Endothelial cell of umbilical vein (primary cell): ENCODE measurements at regions not wholly inside any gene's neighbourhood (a gene's known extent, or its start where the extent isn't known, plus 50 kb on each side); places are given as distances from the start of the nearest gene placed in this dataset.

ENCODE experiments used
- BruUV-seq: library from RNA; stranded (reverse); fragments of 400-500 nt; replicated peaks from 2 replicates; lab custom pipeline; 2021; lab: Mats Ljungman, UMichigan
- CTCF ChIA-PET: fragments of 300-600, 350-600 bp; sonication (Branson Sonifier 250); formaldehyde crosslinking; loops from one replicate; lab custom pipeline; 2021; ENCODE audit warnings: antibody characterized with exemption, inconsistent platforms; lab: Charles Lee
- POLR2A ChIA-PET: fragments of 300-600, 350-600 bp; sonication (Branson Sonifier 250); formaldehyde crosslinking; loops from one replicate; lab custom pipeline; 2021; ENCODE audit warnings: antibody characterized with exemption, inconsistent platforms; lab: Charles Lee
- DNase-seq: peaks from one replicate; pipeline ENCODE4 v3.0.0-alpha.2; 2011; ENCODE audit warnings: low read depth, low spot score
- FAIRE-seq: peaks from 2 replicates; lab custom pipeline; 2011; peaks lifted over from hg19 to GRCh38; lab: Jason Lieb, UNC
- H2AFZ ChIP-seq: 2 replicates; pipeline ENCODE4 v1.6.0; 2012; ENCODE audit warnings: low read depth, low read length, control low read depth, inconsistent platforms
- H3K27ac ChIP-seq: 2 replicates; pipeline ENCODE4 v1.5.1; 2011; ENCODE audit warnings: low read depth, mild to moderate bottlenecking, control low read depth, low read length, moderate library complexity; ENCODE audit not compliant: insufficient read depth
- H3K27me3 ChIP-seq, 2 experiments: 2 replicates each; pipeline versions ENCODE4 v1.6.0 to v1.6.1; 2011; ENCODE audit warnings: low read length in 2 of 2, mixed read lengths in 1 of 2; ENCODE audit not compliant: control insufficient read depth in 2 of 2, insufficient read depth in 2 of 2
- H3K36me3 ChIP-seq, 2 experiments: 2 replicates in 1 of 2; 3 replicates in 1 of 2; pipeline ENCODE4 v1.5.1; 2011; ENCODE audit warnings: low read length in 2 of 2, mild to moderate bottlenecking in 1 of 2, moderate library complexity in 1 of 2; ENCODE audit not compliant: control insufficient read depth in 2 of 2, insufficient read depth in 2 of 2; ENCODE audit errors: extremely low read depth in 1 of 2
- H3K4me1 ChIP-seq: 3 replicates; pipeline ENCODE4 v1.5.1; 2011; ENCODE audit warnings: mild to moderate bottlenecking, low read length; ENCODE audit not compliant: control insufficient read depth, insufficient read depth; ENCODE audit errors: extremely low read depth
- H3K4me2 ChIP-seq: 2 replicates; pipeline ENCODE4 v1.6.1; 2011; ENCODE audit warnings: low read length, control low read depth, mixed read lengths; ENCODE audit not compliant: insufficient read depth
- H3K4me3 ChIP-seq, 3 experiments: fragments of 200-600 bp in 1 of 3; sonication (generic), shearing (Covaris generic) in 1 of 3; replicated peaks in 1 of 3; 2 replicates each; pipeline ENCODE4 v1.5.1; 2011 to 2016; ENCODE audit warnings: control low read depth in 3 of 3, low read length in 3 of 3, mild to moderate bottlenecking in 2 of 3, inconsistent platforms in 1 of 3, low read depth in 1 of 3, moderate library complexity in 1 of 3; ENCODE audit not compliant: insufficient read depth in 1 of 3
- H3K79me2 ChIP-seq: 2 replicates; pipeline ENCODE4 v1.6.0; 2012; ENCODE audit warnings: low read length, inconsistent platforms; ENCODE audit not compliant: control insufficient read depth, insufficient read depth
- H3K9ac ChIP-seq: replicated peaks from 2 replicates; pipeline ENCODE3; 2011; ENCODE audit warnings: low read length, control low read depth; ENCODE audit not compliant: insufficient read depth; ENCODE audit errors: extremely low read depth
- H3K9me1 ChIP-seq: replicated peaks from 3 replicates; pipeline ENCODE4 v1.6.0; 2011; ENCODE audit warnings: mild to moderate bottlenecking, low read length; ENCODE audit not compliant: control insufficient read depth, insufficient read depth; ENCODE audit errors: extremely low read depth
- H3K9me3 ChIP-seq: replicated peaks from 2 replicates; pipeline ENCODE4 v1.5.1; 2012; ENCODE audit warnings: low read length, inconsistent platforms; ENCODE audit not compliant: control insufficient read depth, insufficient read depth
- H4K20me1 ChIP-seq: replicated peaks from 2 replicates; pipeline ENCODE3; 2011; ENCODE audit warnings: mild to moderate bottlenecking, low read length; ENCODE audit not compliant: control insufficient read depth, insufficient read depth; ENCODE audit errors: extremely low read depth
- EZH2 ChIP-seq: IDR thresholded peaks from 2 replicates; pipeline ENCODE4 v1.6.1; 2012; ENCODE audit warnings: borderline replicate concordance, low read depth, mild to moderate bottlenecking, moderate library complexity, low read length, inconsistent platforms; ENCODE audit not compliant: severe bottlenecking
- FOS ChIP-seq: IDR thresholded peaks from 2 replicates; pipeline ENCODE4 v1.6.1; 2011; ENCODE audit warnings: mild to moderate bottlenecking, low read length, moderate library complexity, borderline replicate concordance; ENCODE audit not compliant: insufficient read depth
- GATA2 ChIP-seq: IDR thresholded peaks from 2 replicates; pipeline ENCODE4 v1.7.0; 2011; ENCODE audit warnings: low read depth, mild to moderate bottlenecking, moderate library complexity, mixed read lengths, low read length; ENCODE audit not compliant: insufficient read length, insufficient read depth
- JUN ChIP-seq: IDR thresholded peaks from 2 replicates; pipeline ENCODE4 v1.6.1; 2011; ENCODE audit warnings: borderline replicate concordance, low read depth; ENCODE audit not compliant: insufficient read length, insufficient read depth
- MAX ChIP-seq: IDR thresholded peaks from 2 replicates; pipeline ENCODE4 v1.6.1; 2011; ENCODE audit not compliant: insufficient read depth, insufficient read length
- MYC ChIP-seq: IDR thresholded peaks from one replicate; pipeline ENCODE4 v1.6.1; 2011; ENCODE audit warnings: mild to moderate bottlenecking, low read depth, low read length
- POLR2A ChIP-seq: IDR thresholded peaks from 2 replicates; pipeline ENCODE4 v1.6.1; 2012; ENCODE audit warnings: low read depth, mild to moderate bottlenecking, control low read depth, low read length
- POLR2AphosphoS5 ChIP-seq: IDR thresholded peaks from 2 replicates; pipeline ENCODE4 v1.6.1; 2012; ENCODE audit warnings: low read depth, mild to moderate bottlenecking, control low read depth, low read length, moderate library complexity; ENCODE audit not compliant: insufficient read depth
- dilution Hi-C: fragments of 300-500 bp; cut with MboI; formaldehyde crosslinking; loops from one replicate; pipeline ENCODE4 v1.15.0; 2019; ENCODE audit warnings: low sequenced_read_pairs; ENCODE audit not compliant: extremely low pct_ligation_motif_present
- intact Hi-C: fragments of 100-400 bp; cut with micrococcal nuclease; formaldehyde crosslinking; loops from one replicate; pipeline ENCODE4 v1.10.0; 2022
- TF ChIP-seq, protein P1 (sequence below), 2 donors: IDR thresholded peaks; 1 replicate in 1 of 2; 2 replicates in 1 of 2; pipeline ENCODE4 v1.5.1; 2011; ENCODE audit warnings: low read length in 2 of 2, mild to moderate bottlenecking in 2 of 2, moderate library complexity in 2 of 2, control low read depth in 1 of 2, inconsistent platforms in 1 of 2, low read depth in 1 of 2; ENCODE audit not compliant: insufficient read depth in 1 of 2; ENCODE audit errors: extremely low read depth in 1 of 2

DNA sequence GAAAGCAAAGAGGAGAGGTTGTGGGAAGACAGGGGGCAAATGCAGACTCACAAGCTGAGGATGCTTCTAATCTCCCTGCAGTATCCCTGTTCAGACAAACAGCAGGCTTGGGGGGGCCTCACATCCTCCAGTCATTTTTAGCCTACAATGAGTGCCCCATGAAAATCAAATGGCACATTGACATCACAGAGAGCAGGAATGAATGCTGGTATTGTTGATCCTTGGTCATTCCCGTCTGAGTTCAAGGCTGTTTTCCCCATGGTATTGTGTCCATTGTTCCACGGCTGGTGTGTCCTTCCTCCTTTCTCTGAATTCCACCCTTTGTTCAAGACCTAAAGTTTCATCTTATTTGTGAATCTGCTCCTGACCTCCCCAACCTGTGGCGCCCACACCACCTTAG lies 545.6 kb downstream of the AJAP1 start:
- H3K4me1 ChIP-seq: no peaks in the 10 kb centered on the region
- H4K20me1 ChIP-seq: no peaks in the 10 kb centered on the region
- H3K9me1 ChIP-seq: no peaks in the 10 kb centered on the region
- H2AFZ ChIP-seq: no peak overlapping the region
- peaks cover 3% of the 10 kb centered on the region for H3K9me3 ChIP-seq
- no peak overlapping the region for H3K4me3 ChIP-seq
- FAIRE-seq (no peak), DNase-seq (no peak)
- no peaks in the 10 kb centered on the region for H3K79me2 ChIP-seq
- ChIA-PET POLR2A (no interaction called here), CTCF (no interaction called here)
- dilution Hi-C loops (no loop called here), intact Hi-C loops (no loop called here)
- H3K27me3 ChIP-seq: no peaks in the 10 kb centered on the region
- H3K4me2 ChIP-seq: no peak overlapping the region
- no peak overlapping the region for H3K9ac ChIP-seq
- no peak overlapping the region for H3K27ac ChIP-seq
- no peaks in the 10 kb centered on the region for H3K36me3 ChIP-seq
- no TSS peak for BruUV-seq
- TF ChIP-seq POLR2A (no peak), JUN (no peak), POLR2AphosphoS5 (no peak), GATA2 (no peak), MYC (no peak), EZH2 (no peak), FOS (no peak), MAX (no peak)
- TF ChIP-seq, protein P1, sequence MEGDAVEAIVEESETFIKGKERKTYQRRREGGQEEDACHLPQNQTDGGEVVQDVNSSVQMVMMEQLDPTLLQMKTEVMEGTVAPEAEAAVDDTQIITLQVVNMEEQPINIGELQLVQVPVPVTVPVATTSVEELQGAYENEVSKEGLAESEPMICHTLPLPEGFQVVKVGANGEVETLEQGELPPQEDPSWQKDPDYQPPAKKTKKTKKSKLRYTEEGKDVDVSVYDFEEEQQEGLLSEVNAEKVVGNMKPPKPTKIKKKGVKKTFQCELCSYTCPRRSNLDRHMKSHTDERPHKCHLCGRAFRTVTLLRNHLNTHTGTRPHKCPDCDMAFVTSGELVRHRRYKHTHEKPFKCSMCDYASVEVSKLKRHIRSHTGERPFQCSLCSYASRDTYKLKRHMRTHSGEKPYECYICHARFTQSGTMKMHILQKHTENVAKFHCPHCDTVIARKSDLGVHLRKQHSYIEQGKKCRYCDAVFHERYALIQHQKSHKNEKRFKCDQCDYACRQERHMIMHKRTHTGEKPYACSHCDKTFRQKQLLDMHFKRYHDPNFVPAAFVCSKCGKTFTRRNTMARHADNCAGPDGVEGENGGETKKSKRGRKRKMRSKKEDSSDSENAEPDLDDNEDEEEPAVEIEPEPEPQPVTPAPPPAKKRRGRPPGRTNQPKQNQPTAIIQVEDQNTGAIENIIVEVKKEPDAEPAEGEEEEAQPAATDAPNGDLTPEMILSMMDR (IDR thresholded peaks at IDR 0.05; ENCODE audit: extremely low read depth in 1 of 2, insufficient read depth in 1 of 2, low read depth in 1 of 2, low read length in 2 of 2): no peak
